Neural cell (in vitro differentiated cells): ENCODE measurements at regions not wholly inside any gene's neighbourhood (a gene's known extent, or its start where the extent isn't known, plus 50 kb on each side); places are given as distances from the start of the nearest gene placed in this dataset.

ENCODE experiments used
- CTCF ChIP-seq: fragments of 450-650 bp; IDR thresholded peaks from 2 replicates; pipeline ENCODE4 v1.5.1; 2014; ENCODE audit warnings: antibody characterized with exemption, mild to moderate bottlenecking, moderate library complexity; ENCODE audit not compliant: poor library complexity, severe bottlenecking
- EZH2 ChIP-seq: fragments of 200-600, 300-800 bp; shearing (Covaris generic), sonication (generic); IDR thresholded peaks from 2 replicates; pipeline ENCODE4 v1.6.1; 2014; ENCODE audit warnings: antibody characterized with exemption, low read length, borderline replicate concordance, mild to moderate bottlenecking; ENCODE audit not compliant: insufficient read depth, poor library complexity, severe bottlenecking
- MXI1 ChIP-seq: fragments of 450-650 bp; conservative IDR thresholded peaks from 2 replicates; pipeline ENCODE4 v1.6.1; 2014; ENCODE audit warnings: antibody characterized with exemption, mild to moderate bottlenecking; ENCODE audit not compliant: poor library complexity, severe bottlenecking
- POLR2AphosphoS5 ChIP-seq: IDR thresholded peaks from 2 replicates; pipeline ENCODE4 v1.6.1; 2012
- RAD21 ChIP-seq: fragments of 450-650 bp; conservative IDR thresholded peaks from 2 replicates; pipeline ENCODE4 v1.6.1; 2014; ENCODE audit warnings: antibody characterized with exemption, mild to moderate bottlenecking, moderate library complexity
- SMC3 ChIP-seq: fragments of 450-650 bp; conservative IDR thresholded peaks from 2 replicates; pipeline ENCODE4 v1.6.1; 2014; ENCODE audit warnings: antibody characterized with exemption, mild to moderate bottlenecking, moderate library complexity; ENCODE audit not compliant: poor library complexity
- TAF1 ChIP-seq: IDR thresholded peaks from 2 replicates; pipeline ENCODE4 v1.6.1; 2012; ENCODE audit warnings: low read depth
- TF ChIP-seq, protein P1 (sequence below): IDR thresholded peaks from 2 replicates; pipeline ENCODE4 v1.6.1; 2012; ENCODE audit warnings: borderline replicate concordance

- TF ChIP-seq CTCF = no peak
- TF ChIP-seq POLR2AphosphoS5 = no peak
- no peak for TF ChIP-seq EZH2
- TF ChIP-seq SMC3 = no peak
- TF ChIP-seq MXI1 = no peak
- TF ChIP-seq, protein P1, sequence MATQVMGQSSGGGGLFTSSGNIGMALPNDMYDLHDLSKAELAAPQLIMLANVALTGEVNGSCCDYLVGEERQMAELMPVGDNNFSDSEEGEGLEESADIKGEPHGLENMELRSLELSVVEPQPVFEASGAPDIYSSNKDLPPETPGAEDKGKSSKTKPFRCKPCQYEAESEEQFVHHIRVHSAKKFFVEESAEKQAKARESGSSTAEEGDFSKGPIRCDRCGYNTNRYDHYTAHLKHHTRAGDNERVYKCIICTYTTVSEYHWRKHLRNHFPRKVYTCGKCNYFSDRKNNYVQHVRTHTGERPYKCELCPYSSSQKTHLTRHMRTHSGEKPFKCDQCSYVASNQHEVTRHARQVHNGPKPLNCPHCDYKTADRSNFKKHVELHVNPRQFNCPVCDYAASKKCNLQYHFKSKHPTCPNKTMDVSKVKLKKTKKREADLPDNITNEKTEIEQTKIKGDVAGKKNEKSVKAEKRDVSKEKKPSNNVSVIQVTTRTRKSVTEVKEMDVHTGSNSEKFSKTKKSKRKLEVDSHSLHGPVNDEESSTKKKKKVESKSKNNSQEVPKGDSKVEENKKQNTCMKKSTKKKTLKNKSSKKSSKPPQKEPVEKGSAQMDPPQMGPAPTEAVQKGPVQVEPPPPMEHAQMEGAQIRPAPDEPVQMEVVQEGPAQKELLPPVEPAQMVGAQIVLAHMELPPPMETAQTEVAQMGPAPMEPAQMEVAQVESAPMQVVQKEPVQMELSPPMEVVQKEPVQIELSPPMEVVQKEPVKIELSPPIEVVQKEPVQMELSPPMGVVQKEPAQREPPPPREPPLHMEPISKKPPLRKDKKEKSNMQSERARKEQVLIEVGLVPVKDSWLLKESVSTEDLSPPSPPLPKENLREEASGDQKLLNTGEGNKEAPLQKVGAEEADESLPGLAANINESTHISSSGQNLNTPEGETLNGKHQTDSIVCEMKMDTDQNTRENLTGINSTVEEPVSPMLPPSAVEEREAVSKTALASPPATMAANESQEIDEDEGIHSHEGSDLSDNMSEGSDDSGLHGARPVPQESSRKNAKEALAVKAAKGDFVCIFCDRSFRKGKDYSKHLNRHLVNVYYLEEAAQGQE = no peak
- TF ChIP-seq RAD21 = no peak
- no peak for TF ChIP-seq TAF1
Measured at GRCh38 chr2:145260674-145261073, 740.8 kb upstream of the ZEB2 start.
